NCI-H82 treated with DMSO at 0.1 percent for 48 hours (cell line): ENCODE measurements at regions not wholly inside any gene's neighbourhood (a gene's known extent, or its start where the extent isn't known, plus 50 kb on each side); places are given as distances from the start of the nearest gene placed in this dataset.

Experiments used
- DNase-seq: peaks from one replicate; lab custom pipeline; 2025; ENCODE audit not compliant: unreplicated experiment; lab: John Stamatoyannopoulos, UW

DNA sequence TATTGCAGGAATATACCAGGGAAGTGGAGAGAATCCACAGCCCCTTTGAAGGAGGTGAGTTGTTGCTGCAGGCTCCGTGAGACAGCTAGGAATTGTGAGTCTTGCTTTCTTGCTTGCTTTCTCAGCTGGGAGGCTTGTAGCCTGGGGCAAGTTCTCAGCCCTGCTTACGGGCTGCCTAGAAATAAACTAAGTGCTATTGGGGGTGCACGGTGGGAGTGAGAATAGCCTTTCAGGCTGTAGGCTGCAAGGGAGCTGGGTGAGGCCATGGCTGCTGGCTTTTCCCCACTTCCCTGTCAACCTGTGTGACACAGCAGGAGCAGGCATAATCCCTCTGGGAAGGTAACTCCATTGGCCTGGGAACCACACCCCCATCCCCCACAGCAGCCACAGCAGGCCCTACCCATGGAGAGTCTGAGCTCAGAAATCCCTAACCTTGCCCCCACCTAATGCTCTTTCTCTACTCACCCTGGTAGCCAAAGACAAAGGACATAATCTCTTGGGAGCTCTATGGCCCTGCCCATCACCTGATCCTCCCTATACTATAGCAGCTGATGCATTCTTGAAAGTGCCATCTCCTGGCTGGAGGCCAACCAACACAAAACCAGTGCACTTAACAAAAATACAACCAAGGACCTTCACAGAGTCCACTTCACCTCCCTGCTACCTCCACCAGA, 113.0 kb downstream of the MMRN1 start:
- DNase-seq, result no peak

DNA sequence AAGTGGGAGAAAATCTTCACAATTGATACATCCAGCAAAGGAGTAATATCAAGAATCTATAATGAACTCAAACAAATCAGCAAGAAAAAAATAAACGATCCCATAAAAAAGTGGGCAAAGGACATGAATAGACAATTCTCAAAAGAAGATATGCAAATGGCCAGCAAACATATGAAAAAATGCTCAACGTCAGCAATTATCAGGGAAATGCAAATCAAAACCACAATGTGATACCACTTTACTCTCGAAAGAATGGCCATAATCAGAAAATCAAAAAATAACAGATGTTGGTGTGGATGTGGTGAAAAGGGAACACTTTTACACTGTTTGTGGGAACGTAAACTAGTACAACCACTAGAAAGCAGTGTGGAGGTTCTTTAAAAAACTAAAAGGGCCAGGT, 114.3 kb upstream of the CCSER1 start:
- no peak for DNase-seq

DNA sequence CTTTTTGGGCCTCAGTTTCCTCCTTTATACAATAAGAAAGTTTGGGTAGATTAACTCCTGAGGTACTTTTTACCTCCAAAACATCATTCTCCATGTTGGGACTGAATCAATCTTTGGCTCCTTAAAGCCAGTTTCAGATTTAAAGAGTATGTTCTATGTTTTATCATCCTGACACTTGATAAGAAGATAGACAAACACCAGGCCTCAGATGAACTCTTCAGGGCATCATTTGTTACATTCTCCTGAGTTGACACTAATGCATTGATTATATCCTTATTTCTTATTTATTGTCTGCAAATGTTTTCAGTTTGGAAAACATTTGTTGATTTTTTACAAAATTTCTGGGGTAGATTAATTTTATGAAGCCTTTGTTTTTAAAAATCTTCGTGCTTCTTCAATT, 102.7 kb upstream of the CCSER1 start:
- no peak for DNase-seq

- no peak for DNase-seq
These were observed 101.9 kb upstream of the CCSER1 start for GRCh38 chr4:90025248-90025647.

DNA sequence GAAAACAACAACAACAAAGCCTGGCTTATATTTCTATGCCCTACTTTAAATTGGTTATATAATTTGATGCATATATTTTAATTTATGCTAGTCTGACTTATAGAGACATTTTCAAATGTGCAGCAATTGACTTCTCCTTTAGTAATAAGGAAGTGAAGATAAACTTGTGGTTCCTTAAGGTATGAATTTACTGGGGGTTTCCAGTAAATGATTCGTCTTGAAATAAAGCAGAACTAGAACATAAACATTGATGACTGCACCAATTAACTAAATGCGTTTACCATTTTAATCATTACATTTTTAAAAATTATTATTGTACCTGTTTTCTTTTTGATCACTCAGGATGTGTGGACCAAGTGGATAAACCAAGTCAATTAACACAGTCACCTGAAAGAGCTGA, 99.6 kb upstream of the CCSER1 start:
- DNase-seq, result no peak

GRCh38 chr4:90028460-90028859, 98.7 kb upstream of the CCSER1 start:
- no peak for DNase-seq

- no peak for DNase-seq
These were observed 97.0 kb upstream of the CCSER1 start for GRCh38 chr4:90030202-90030601.

- DNase-seq, result no peak
These were observed 96.2 kb upstream of the CCSER1 start for GRCh38 chr4:90030953-90031352.

DNA sequence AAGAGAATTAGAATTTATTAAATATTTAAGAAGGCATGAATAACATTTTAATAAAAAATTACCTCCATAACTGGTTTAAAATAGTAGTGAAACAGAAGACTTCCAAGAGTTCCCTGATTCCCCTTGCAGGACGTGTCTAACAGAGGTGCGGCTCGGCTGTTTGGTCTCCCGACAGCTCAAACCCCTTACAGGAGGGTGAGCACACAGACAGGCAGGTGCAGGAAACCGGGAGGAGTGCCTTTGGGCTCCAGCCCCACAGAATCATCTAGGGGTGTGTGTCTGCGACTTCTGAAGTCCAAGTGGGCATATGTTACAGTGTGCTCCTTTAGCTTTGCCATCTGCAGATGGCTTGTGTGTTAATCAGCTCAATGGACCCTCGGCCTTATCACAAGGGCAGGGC, 88.1 kb upstream of the CCSER1 start:
- peak; percentile 17 for DNase-seq

- DNase-seq, result no peak
These were observed 75.2 kb upstream of the CCSER1 start for GRCh38 chr4:90051999-90052398.

DNA sequence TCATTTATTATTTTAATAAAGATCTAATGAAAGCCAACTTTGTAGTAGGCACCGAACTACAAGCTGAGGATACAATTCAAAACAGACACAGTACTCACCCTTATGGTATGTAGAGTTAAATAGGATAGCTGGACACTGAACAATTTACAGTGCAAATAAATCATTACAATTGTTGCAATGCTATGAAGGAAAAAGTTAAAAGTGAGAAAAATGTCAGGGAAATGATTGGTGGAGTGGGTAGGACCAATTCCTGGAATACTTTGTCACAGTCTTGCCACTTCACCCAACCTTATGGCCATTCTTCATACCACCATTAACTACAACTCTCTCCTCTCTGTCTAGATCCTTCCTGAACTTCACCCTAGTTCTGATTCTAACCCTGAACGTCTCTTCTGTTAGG, 70.1 kb upstream of the CCSER1 start:
- no peak for DNase-seq

DNA sequence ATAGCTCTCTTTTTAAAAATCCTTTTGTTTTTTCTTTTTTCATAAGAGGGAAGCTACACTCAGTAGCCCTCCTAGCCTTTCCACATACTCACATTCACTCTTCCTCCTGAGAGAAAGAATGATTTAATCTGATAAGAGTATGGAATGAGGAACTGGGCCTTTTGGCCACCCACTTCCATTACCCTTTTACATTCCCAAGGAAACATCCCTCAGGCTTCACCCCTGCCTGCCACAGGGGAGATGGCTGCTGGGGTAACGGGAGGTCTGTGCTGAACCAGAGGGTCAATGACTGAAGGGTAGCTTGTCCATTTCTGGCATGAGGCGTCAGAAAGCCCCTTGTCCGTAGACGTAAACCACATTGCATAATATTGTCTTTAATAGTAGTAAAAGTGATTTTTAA, 67.2 kb upstream of the CCSER1 start:
- no peak for DNase-seq

GRCh38 chr4:90061881-90062280, 65.3 kb upstream of the CCSER1 start:
- DNase-seq, result no peak

- DNase-seq, result no peak
These were observed 63.0 kb upstream of the CCSER1 start for GRCh38 chr4:90064196-90064595.

GRCh38 chr4:90069151-90069550, 58.0 kb upstream of the CCSER1 start:
- DNase-seq, result no peak

GRCh38 chr4:90071289-90072235, 55.6 kb upstream of the CCSER1 start:
- DNase-seq, result no peak

DNA sequence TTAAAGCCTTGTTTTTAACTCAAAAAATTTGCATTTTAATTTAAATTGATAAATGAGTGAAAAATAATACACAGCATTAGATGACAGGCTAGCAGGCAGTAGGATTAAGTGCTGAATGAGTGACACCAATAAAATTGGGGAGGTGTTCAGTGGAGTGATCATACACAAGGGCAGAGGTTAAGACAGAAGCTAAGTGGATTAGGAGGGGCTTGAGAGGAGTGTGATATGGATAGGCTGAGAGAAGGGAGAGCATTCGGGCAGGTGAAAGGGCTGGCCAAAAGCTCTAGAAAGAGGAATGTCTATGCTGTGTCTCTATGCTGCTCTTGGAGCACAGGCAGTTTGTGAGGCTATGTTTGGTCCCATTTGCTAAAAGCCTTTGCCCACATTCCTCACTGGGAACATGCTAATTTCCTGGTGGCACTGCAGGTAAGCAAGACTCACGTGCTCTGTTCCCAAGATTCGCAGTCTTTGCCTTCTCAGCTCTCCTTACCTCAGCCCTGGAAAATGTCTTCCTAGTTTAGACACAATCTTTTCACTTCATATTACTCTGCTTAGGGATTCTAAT, 52.8 kb upstream of the CCSER1 start:
- peak; percentile 82 for DNase-seq
